ENCODE measurements at regions not wholly inside any gene's neighbourhood (a gene's known extent, or its start where the extent isn't known, plus 50 kb on each side); places are given as distances from the start of the nearest gene placed in this dataset.

GRCh38 chr7:110307776-110308175, 783.2 kb upstream of the LRRN3 start:
- Histone ChIP-seq H3K9ac (ENCODE audit: insufficient read depth in 1 of 2, low read length in 2 of 2) (no peak overlapping the region), H3K4me1 (ENCODE audit: control insufficient read depth in 5 of 5, insufficient read depth in 5 of 5, low read length in 5 of 5) (no peaks in the 10 kb centered on the region), H3K36me3 (ENCODE audit: control insufficient read depth in 4 of 4, insufficient read depth in 4 of 4, low read length in 4 of 4) (no peaks in the 10 kb centered on the region), H3K27ac (ENCODE audit: low read depth in 1 of 2, low read length in 1 of 2) (no peak overlapping the region), H3K27me3 (ENCODE audit: control insufficient read depth in 3 of 3, insufficient read depth in 3 of 3, low read length in 2 of 3) (no peaks in the 10 kb centered on the region), H3K4me3 (no peak overlapping the region), H3K9me3 (ENCODE audit: control insufficient read depth in 4 of 4, insufficient read depth in 3 of 4, low read length in 3 of 4) (peaks cover 0 to 5% (median 0%) of the 10 kb centered on the region in 4 donors)
- ATAC-seq (ENCODE audit: insufficient read depth, low FRiP score) (no peak), DNase-seq (no peak)
- 87 to 90% methylated on average over 1 of the region's 1 CpG for WGBS, 2 donors
- no peak for TF ChIP-seq CTCF (IDR thresholded peaks at IDR 0.05; ENCODE audit: control extremely low read depth, extremely low read depth)

- no peak for TF ChIP-seq CTCF (IDR thresholded peaks at IDR 0.05; ENCODE audit: control extremely low read depth, extremely low read depth)
- H3K4me3 ChIP-seq, result no peak overlapping the region
- ATAC-seq (ENCODE audit: insufficient read depth, low FRiP score) (no peak), DNase-seq (no peak)
- no peak overlapping the region for H3K9ac ChIP-seq (ENCODE audit: insufficient read depth in 1 of 2, low read length in 2 of 2)
- peaks cover 0 to 5% (median 0%) of the 10 kb centered on the region in 4 donors for H3K9me3 ChIP-seq (ENCODE audit: control insufficient read depth in 4 of 4, insufficient read depth in 3 of 4, low read length in 3 of 4)
- no peaks in the 10 kb centered on the region for H3K36me3 ChIP-seq (ENCODE audit: control insufficient read depth in 4 of 4, insufficient read depth in 4 of 4, low read length in 4 of 4)
- 89% methylated on average over 5 of the region's 5 CpGs for WGBS, 2 donors
- no peaks in the 10 kb centered on the region for H3K27me3 ChIP-seq (ENCODE audit: control insufficient read depth in 3 of 3, insufficient read depth in 3 of 3, low read length in 2 of 3)
- H3K27ac ChIP-seq (ENCODE audit: low read depth in 1 of 2, low read length in 1 of 2), result no peak overlapping the region
- H3K4me1 ChIP-seq (ENCODE audit: control insufficient read depth in 5 of 5, insufficient read depth in 5 of 5, low read length in 5 of 5), result no peaks in the 10 kb centered on the region
These were observed 782.1 kb upstream of the LRRN3 start for GRCh38 chr7:110308791-110309190.

- Histone ChIP-seq H3K9me3 (ENCODE audit: control insufficient read depth in 4 of 4, insufficient read depth in 3 of 4, low read length in 3 of 4) (peaks cover 0 to 5% (median 0%) of the 10 kb centered on the region in 4 donors), H3K36me3 (ENCODE audit: control insufficient read depth in 4 of 4, insufficient read depth in 4 of 4, low read length in 4 of 4) (no peaks in the 10 kb centered on the region), H3K4me1 (ENCODE audit: control insufficient read depth in 5 of 5, insufficient read depth in 5 of 5, low read length in 5 of 5) (no peaks in the 10 kb centered on the region), H3K4me3 (no peak overlapping the region), H3K27me3 (ENCODE audit: control insufficient read depth in 3 of 3, insufficient read depth in 3 of 3, low read length in 2 of 3) (no peaks in the 10 kb centered on the region), H3K27ac (ENCODE audit: low read depth in 1 of 2, low read length in 1 of 2) (no peak overlapping the region), H3K9ac (ENCODE audit: insufficient read depth in 1 of 2, low read length in 2 of 2) (no peak overlapping the region)
- DNase-seq, result no peak
- TF ChIP-seq CTCF (IDR thresholded peaks at IDR 0.05; ENCODE audit: control extremely low read depth, extremely low read depth), result no peak
- no peak for ATAC-seq (ENCODE audit: insufficient read depth, low FRiP score)
These were observed 781.0 kb upstream of the LRRN3 start for GRCh38 chr7:110309941-110310340.

- DNase-seq, result no peak
- no peaks in the 10 kb centered on the region for H3K27me3 ChIP-seq (ENCODE audit: control insufficient read depth in 3 of 3, insufficient read depth in 3 of 3, low read length in 2 of 3)
- no peaks in the 10 kb centered on the region for H3K4me1 ChIP-seq (ENCODE audit: control insufficient read depth in 5 of 5, insufficient read depth in 5 of 5, low read length in 5 of 5)
- no peak overlapping the region for H3K4me3 ChIP-seq
- ATAC-seq (ENCODE audit: insufficient read depth, low FRiP score), result no peak
- WGBS, 2 donors, result 60 to 61% methylated on average over 3 of the region's 3 CpGs
- H3K36me3 ChIP-seq (ENCODE audit: control insufficient read depth in 4 of 4, insufficient read depth in 4 of 4, low read length in 4 of 4), result no peaks in the 10 kb centered on the region
- peaks cover 0 to 3% (median 0%) of the 10 kb centered on the region in 4 donors for H3K9me3 ChIP-seq (ENCODE audit: control insufficient read depth in 4 of 4, insufficient read depth in 3 of 4, low read length in 3 of 4)
- no peak overlapping the region for H3K9ac ChIP-seq (ENCODE audit: insufficient read depth in 1 of 2, low read length in 2 of 2)
- TF ChIP-seq CTCF (IDR thresholded peaks at IDR 0.05; ENCODE audit: control extremely low read depth, extremely low read depth), result no peak
- H3K27ac ChIP-seq (ENCODE audit: low read depth in 1 of 2, low read length in 1 of 2), result no peak overlapping the region
These were observed 779.4 kb upstream of the LRRN3 start for GRCh38 chr7:110311556-110311955.
